ENCODE measurements at regions not wholly inside any gene's neighbourhood (a gene's known extent, or its start where the extent isn't known, plus 50 kb on each side); places are given as distances from the start of the nearest gene placed in this dataset.

DNA sequence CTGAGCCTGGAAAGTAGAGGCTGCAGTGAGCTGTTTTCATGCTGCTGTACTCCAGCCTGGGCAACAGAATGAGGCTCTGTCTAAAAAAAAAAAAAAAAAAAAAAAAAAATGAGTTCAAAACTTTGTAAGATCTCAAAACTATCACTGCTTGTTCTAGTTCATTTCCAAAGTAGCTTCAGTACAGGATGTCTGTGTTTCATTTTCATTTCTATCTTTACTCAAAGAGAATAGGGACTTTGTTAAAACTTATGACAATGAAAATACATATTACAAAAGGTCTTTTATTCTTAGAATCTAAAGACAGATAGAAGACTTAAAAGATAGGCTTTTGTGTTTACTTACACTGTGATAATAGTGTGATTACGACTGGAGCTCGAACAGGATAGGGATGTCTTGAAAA, 709.7 kb downstream of the ADGRL2 start:
- H3K27ac ChIP-seq (ENCODE audit: low read length): no peak overlapping the region
- ATAC-seq (replicated peaks in 1 of 4): no peak
- H3K4me3 ChIP-seq (ENCODE audit: control insufficient read depth in 1 of 2, extremely low read depth in 1 of 2, low read length in 1 of 2): no peak overlapping the region
- H3K36me3 ChIP-seq (ENCODE audit: control insufficient read depth in 2 of 2, extremely low read depth in 1 of 2, insufficient read depth in 1 of 2, low read length in 1 of 2): no peaks in the 10 kb centered on the region
- Mint-ChIP-seq H3K36me3 (no peaks in the 10 kb centered on the region), H3K4me1 (no peaks in the 10 kb centered on the region), H3K4me3 (no peak overlapping the region), H3K9me3 (peaks cover 0 to 4% (median 0%) of the 10 kb centered on the region in 3 donors), H3K27ac (no peak overlapping the region), H3K27me3 (no peaks in the 10 kb centered on the region)
- no peak for DNase-seq
- no peaks in the 10 kb centered on the region for H3K9me3 ChIP-seq
- H3K4me1 ChIP-seq (ENCODE audit: control insufficient read depth in 1 of 2, extremely low read depth in 1 of 2, insufficient read depth in 2 of 2, low read length in 2 of 2): no peaks in the 10 kb centered on the region
- no CpG with 5 or more reads among the region's 2 CpGs for WGBS (ENCODE audit: insufficient coverage)
- ChIA-PET POLR2A (no interaction called here), CTCF (interaction anchor here in 1 of 2 donors (0.6 kb wide), 1 partner anchor 101 kb away, joined by 6 read pairs; no protein-coding TSS in a partner anchor)
- no peaks in the 10 kb centered on the region for H3K27me3 ChIP-seq (replicated peaks in 1 of 2; ENCODE audit: control insufficient read depth in 2 of 2, extremely low read depth in 1 of 2, insufficient read depth in 2 of 2, low read length in 1 of 2)

DNA sequence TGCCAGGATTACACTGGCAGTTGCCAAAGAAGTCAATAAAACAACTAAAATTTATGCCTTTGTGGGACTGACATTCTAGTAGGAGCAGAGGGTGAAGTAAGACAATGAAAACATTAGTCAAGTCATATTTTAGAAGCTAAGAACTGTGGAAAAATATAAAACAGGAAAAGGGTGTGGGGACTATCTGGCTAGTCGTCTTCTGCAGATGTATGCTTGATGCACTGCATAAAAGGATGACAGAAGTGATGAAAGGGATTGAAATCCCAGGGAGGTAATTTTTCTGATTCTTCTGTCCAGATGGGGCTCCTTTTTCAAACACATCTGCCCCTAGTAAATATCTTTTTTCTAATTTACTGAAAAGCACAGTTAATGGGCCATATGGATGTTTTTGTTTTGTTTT, 706.3 kb downstream of the ADGRL2 start:
- WGBS (ENCODE audit: insufficient coverage): 17% methylated on average over 1 of the region's 1 CpG
- POLR2A ChIA-PET: no interaction called here
- no peaks in the 10 kb centered on the region for H3K27me3 Mint-ChIP-seq

DNA sequence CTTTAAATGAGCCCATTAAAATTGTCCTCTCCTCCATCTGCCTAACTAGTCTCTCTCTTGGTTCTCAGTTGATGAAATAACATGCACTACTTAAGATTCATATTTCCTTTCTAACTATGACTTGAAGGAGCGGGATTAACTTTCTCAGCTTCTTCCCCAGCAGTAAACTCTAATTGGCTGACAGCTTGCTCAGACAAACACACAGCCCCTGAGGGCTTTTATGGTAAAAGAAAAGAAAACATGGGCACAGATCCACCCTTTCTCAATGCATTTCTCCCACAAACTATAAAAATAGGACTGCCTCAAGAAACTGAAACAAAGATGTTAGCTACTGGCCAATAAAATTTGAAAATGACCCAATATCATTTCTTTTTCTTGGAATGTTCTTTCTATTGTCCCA, 703.1 kb downstream of the ADGRL2 start:
- no peak overlapping the region for H3K27ac Mint-ChIP-seq
- no peaks in the 10 kb centered on the region for H3K4me1 Mint-ChIP-seq
- no peaks in the 10 kb centered on the region for H3K9me3 ChIP-seq
- no peaks in the 10 kb centered on the region for H3K36me3 Mint-ChIP-seq
- no peak overlapping the region for H3K4me3 Mint-ChIP-seq
- H3K4me1 ChIP-seq (ENCODE audit: control insufficient read depth in 1 of 2, extremely low read depth in 1 of 2, insufficient read depth in 2 of 2, low read length in 2 of 2): no peaks in the 10 kb centered on the region
- DNase-seq (no peak), ATAC-seq (replicated peaks in 1 of 4) (no peak)
- no peaks in the 10 kb centered on the region for H3K27me3 ChIP-seq (replicated peaks in 1 of 2; ENCODE audit: control insufficient read depth in 2 of 2, extremely low read depth in 1 of 2, insufficient read depth in 2 of 2, low read length in 1 of 2)
- no CpG with 5 or more reads among the region's 1 CpG for WGBS (ENCODE audit: insufficient coverage)
- ChIA-PET POLR2A (no interaction called here), CTCF (no interaction called here)
- H3K27me3 Mint-ChIP-seq: no peaks in the 10 kb centered on the region
- no peak overlapping the region for H3K4me3 ChIP-seq (ENCODE audit: control insufficient read depth in 1 of 2, extremely low read depth in 1 of 2, low read length in 1 of 2)
- H3K9me3 Mint-ChIP-seq: no peaks in the 10 kb centered on the region
- H3K36me3 ChIP-seq (ENCODE audit: control insufficient read depth in 2 of 2, extremely low read depth in 1 of 2, insufficient read depth in 1 of 2, low read length in 1 of 2): no peaks in the 10 kb centered on the region
- H3K27ac ChIP-seq (ENCODE audit: low read length): no peak overlapping the region

More for the DNA sequence above, 706.3 kb downstream of the ADGRL2 start:
- CTCF ChIA-PET: no interaction called here
- Mint-ChIP-seq H3K36me3 (no peaks in the 10 kb centered on the region), H3K9me3 (no peaks in the 10 kb centered on the region), H3K27ac (no peak overlapping the region), H3K4me3 (no peak overlapping the region), H3K4me1 (no peaks in the 10 kb centered on the region)
- ATAC-seq (replicated peaks in 1 of 4) (no peak), DNase-seq (no peak)
- no peaks in the 10 kb centered on the region for H3K4me1 ChIP-seq (ENCODE audit: control insufficient read depth in 1 of 2, extremely low read depth in 1 of 2, insufficient read depth in 2 of 2, low read length in 2 of 2)
- H3K27ac ChIP-seq (ENCODE audit: low read length): no peak overlapping the region
- no peaks in the 10 kb centered on the region for H3K36me3 ChIP-seq (ENCODE audit: control insufficient read depth in 2 of 2, extremely low read depth in 1 of 2, insufficient read depth in 1 of 2, low read length in 1 of 2)
- no peak overlapping the region for H3K4me3 ChIP-seq (ENCODE audit: control insufficient read depth in 1 of 2, extremely low read depth in 1 of 2, low read length in 1 of 2)
- H3K9me3 ChIP-seq: no peaks in the 10 kb centered on the region
- H3K27me3 ChIP-seq (replicated peaks in 1 of 2; ENCODE audit: control insufficient read depth in 2 of 2, extremely low read depth in 1 of 2, insufficient read depth in 2 of 2, low read length in 1 of 2): no peaks in the 10 kb centered on the region

DNA sequence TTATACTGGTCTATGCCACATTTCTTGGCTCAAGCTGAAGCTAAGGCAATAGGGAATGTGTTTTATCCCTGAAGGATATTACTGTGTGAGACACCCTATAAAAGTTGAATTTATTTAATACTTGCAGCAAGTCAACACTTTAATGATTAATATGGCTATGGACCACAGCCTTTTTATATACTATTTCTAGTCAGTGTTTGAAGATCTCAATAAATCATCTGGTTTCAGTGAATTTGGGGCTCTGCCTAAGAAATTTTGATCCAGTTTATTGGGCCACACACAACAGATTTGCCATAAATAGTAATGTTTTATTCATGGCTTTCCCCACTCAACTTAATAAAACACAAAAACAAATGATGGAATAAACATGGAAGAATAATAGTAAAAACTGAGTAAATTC, 698.3 kb downstream of the ADGRL2 start:
- CTCF ChIA-PET: no interaction called here
- Mint-ChIP-seq H3K27me3 (no peaks in the 10 kb centered on the region), H3K27ac (no peak overlapping the region), H3K4me3 (no peak overlapping the region), H3K9me3 (peaks cover 10 to 26% (median 22%) of the 10 kb centered on the region in 3 donors), H3K4me1 (no peaks in the 10 kb centered on the region), H3K36me3 (no peaks in the 10 kb centered on the region)
- peaks cover 2% of the 10 kb centered on the region for H3K9me3 ChIP-seq
- no peaks in the 10 kb centered on the region for H3K4me1 ChIP-seq (ENCODE audit: control insufficient read depth in 1 of 2, extremely low read depth in 1 of 2, insufficient read depth in 2 of 2, low read length in 2 of 2)
- ATAC-seq (replicated peaks in 1 of 4) (no peak), DNase-seq (no peak)
- H3K4me3 ChIP-seq (ENCODE audit: control insufficient read depth in 1 of 2, extremely low read depth in 1 of 2, low read length in 1 of 2): no peak overlapping the region
- POLR2A ChIA-PET: no interaction called here
- no peak overlapping the region for H3K27ac ChIP-seq (ENCODE audit: low read length)
- H3K27me3 ChIP-seq (replicated peaks in 1 of 2; ENCODE audit: control insufficient read depth in 2 of 2, extremely low read depth in 1 of 2, insufficient read depth in 2 of 2, low read length in 1 of 2): no peaks in the 10 kb centered on the region
- no peaks in the 10 kb centered on the region for H3K36me3 ChIP-seq (ENCODE audit: control insufficient read depth in 2 of 2, extremely low read depth in 1 of 2, insufficient read depth in 1 of 2, low read length in 1 of 2)

DNA sequence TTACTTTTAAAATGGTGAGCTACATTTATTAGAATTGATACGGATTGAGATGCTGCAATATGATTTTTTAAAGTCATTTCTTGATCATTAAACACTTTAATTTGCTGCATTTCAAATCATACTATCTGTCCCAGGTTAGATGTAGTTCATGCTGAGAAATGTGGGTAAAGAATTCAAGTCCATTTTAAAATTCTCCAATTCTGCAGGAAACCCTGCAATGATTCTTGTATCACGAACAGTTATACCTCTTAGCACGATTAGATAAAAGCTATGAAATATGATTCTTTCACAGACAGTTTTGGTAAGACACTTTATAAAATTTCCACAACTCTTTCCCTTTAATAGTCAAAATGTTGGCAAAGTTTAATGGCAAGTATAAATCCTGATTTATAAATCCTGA, 693.4 kb downstream of the ADGRL2 start:
- no CpG with 5 or more reads among the region's 3 CpGs for WGBS (ENCODE audit: insufficient coverage)
- Histone ChIP-seq H3K27ac (ENCODE audit: low read length) (no peak overlapping the region), H3K27me3 (replicated peaks in 1 of 2; ENCODE audit: control insufficient read depth in 2 of 2, extremely low read depth in 1 of 2, insufficient read depth in 2 of 2, low read length in 1 of 2) (no peaks in the 10 kb centered on the region), H3K4me1 (ENCODE audit: control insufficient read depth in 1 of 2, extremely low read depth in 1 of 2, insufficient read depth in 2 of 2, low read length in 2 of 2) (no peaks in the 10 kb centered on the region), H3K36me3 (ENCODE audit: control insufficient read depth in 2 of 2, extremely low read depth in 1 of 2, insufficient read depth in 1 of 2, low read length in 1 of 2) (no peaks in the 10 kb centered on the region), H3K4me3 (ENCODE audit: control insufficient read depth in 1 of 2, extremely low read depth in 1 of 2, low read length in 1 of 2) (no peak overlapping the region), H3K9me3 (peaks cover 2% of the 10 kb centered on the region)
- peaks cover 13 to 35% (median 28%) of the 10 kb centered on the region in 3 donors for H3K9me3 Mint-ChIP-seq
- ChIA-PET CTCF (no interaction called here), POLR2A (no interaction called here)
- no peak for ATAC-seq (replicated peaks in 1 of 4)
- DNase-seq: no peak
- H3K27ac Mint-ChIP-seq: no peak overlapping the region
- H3K4me1 Mint-ChIP-seq: no peaks in the 10 kb centered on the region
- H3K27me3 Mint-ChIP-seq: no peaks in the 10 kb centered on the region
- H3K4me3 Mint-ChIP-seq: no peak overlapping the region
- no peaks in the 10 kb centered on the region for H3K36me3 Mint-ChIP-seq

DNA sequence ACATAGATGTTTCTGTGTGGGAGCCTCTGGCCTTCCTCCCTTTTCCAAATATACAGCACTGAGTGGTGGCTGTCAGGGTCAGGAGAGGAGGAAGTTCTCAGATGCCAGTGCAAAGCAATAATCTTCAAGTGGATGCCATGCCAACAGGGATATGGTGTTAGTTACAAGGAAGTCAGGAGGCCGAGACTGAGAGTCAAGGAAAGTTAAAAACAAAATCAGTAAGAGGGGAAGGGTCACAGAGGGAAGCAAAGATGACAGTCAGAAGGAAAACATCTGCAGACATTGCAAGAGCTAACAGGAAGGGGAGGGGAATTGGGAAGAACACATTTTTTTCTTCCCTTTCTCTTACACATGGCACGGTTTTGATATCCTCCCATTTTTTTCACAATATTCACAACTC, 691.4 kb downstream of the ADGRL2 start:
- Histone ChIP-seq H3K9me3 (peaks cover 2% of the 10 kb centered on the region), H3K4me1 (ENCODE audit: control insufficient read depth in 1 of 2, extremely low read depth in 1 of 2, insufficient read depth in 2 of 2, low read length in 2 of 2) (no peaks in the 10 kb centered on the region), H3K27ac (ENCODE audit: low read length) (no peak overlapping the region), H3K36me3 (ENCODE audit: control insufficient read depth in 2 of 2, extremely low read depth in 1 of 2, insufficient read depth in 1 of 2, low read length in 1 of 2) (no peaks in the 10 kb centered on the region), H3K27me3 (replicated peaks in 1 of 2; ENCODE audit: control insufficient read depth in 2 of 2, extremely low read depth in 1 of 2, insufficient read depth in 2 of 2, low read length in 1 of 2) (no peaks in the 10 kb centered on the region), H3K4me3 (ENCODE audit: control insufficient read depth in 1 of 2, extremely low read depth in 1 of 2, low read length in 1 of 2) (no peak overlapping the region)
- ATAC-seq (replicated peaks in 1 of 4) (no peak), DNase-seq (no peak)
- POLR2A ChIA-PET: no interaction called here
- H3K4me3 Mint-ChIP-seq: no peak overlapping the region
- H3K27me3 Mint-ChIP-seq: no peaks in the 10 kb centered on the region
- CTCF ChIA-PET: no interaction called here
- H3K36me3 Mint-ChIP-seq: no peaks in the 10 kb centered on the region
- 33% methylated on average over 1 of the region's 2 CpGs for WGBS (ENCODE audit: insufficient coverage)
- no peak overlapping the region for H3K27ac Mint-ChIP-seq
- H3K9me3 Mint-ChIP-seq: peaks cover 13 to 32% (median 28%) of the 10 kb centered on the region in 3 donors
- no peaks in the 10 kb centered on the region for H3K4me1 Mint-ChIP-seq

DNA sequence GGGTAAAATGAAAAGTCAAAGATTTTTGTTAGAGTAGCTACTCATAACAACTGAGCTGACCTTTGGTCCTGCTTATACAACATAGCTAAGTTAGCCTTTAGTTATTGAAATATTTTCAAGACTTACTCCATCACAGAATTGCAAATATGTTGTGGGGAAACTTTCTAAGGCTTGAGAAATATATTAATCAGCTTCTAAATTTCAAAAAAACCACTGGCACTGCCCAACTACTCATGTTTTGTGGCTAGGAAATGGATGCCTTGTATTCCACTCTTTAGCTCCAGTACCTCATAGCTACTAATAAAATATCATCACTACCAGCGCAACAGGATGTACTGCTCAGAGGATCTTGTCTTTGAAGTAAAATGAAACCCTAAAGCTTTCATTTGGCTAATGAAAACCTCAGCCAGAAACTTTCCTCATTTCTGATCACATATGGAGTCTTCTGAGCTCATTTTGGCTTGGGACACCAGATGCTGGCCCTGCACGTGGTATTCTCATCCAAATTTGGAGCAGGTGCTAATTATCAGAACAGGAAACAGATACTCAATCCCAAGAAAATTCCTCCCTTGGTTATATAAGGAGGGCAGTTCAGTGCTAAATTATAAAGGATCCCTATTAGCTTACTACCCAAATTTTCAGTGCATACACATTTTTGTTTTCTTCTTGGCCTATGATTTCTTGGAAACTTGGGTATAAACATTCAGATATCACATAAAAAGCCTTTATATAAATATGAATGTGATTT, 690.7 kb downstream of the ADGRL2 start:
- Mint-ChIP-seq H3K9me3 (peaks cover 10 to 25% (median 21%) of the 10 kb centered on the region in 3 donors), H3K36me3 (no peaks in the 10 kb centered on the region), H3K4me3 (no peak overlapping the region), H3K27me3 (no peaks in the 10 kb centered on the region), H3K27ac (no peak overlapping the region), H3K4me1 (no peaks in the 10 kb centered on the region)
- no peak overlapping the region for H3K27ac ChIP-seq (ENCODE audit: low read length)
- no peaks in the 10 kb centered on the region for H3K36me3 ChIP-seq (ENCODE audit: control insufficient read depth in 2 of 2, extremely low read depth in 1 of 2, insufficient read depth in 1 of 2, low read length in 1 of 2)
- POLR2A ChIA-PET: no interaction called here
- no peaks in the 10 kb centered on the region for H3K4me1 ChIP-seq (ENCODE audit: control insufficient read depth in 1 of 2, extremely low read depth in 1 of 2, insufficient read depth in 2 of 2, low read length in 2 of 2)
- no peaks in the 10 kb centered on the region for H3K27me3 ChIP-seq (replicated peaks in 1 of 2; ENCODE audit: control insufficient read depth in 2 of 2, extremely low read depth in 1 of 2, insufficient read depth in 2 of 2, low read length in 1 of 2)
- no peak for DNase-seq
- CTCF ChIA-PET: no interaction called here
- peaks cover 2% of the 10 kb centered on the region for H3K9me3 ChIP-seq
- 60% methylated on average over 1 of the region's 2 CpGs for WGBS (ENCODE audit: insufficient coverage)
- ATAC-seq (replicated peaks in 1 of 4): no peak
- no peak overlapping the region for H3K4me3 ChIP-seq (ENCODE audit: control insufficient read depth in 1 of 2, extremely low read depth in 1 of 2, low read length in 1 of 2)

Measured in T-cell (primary cell).